Stomach (tissue), 4 donors: ENCODE measurements at regions not wholly inside any gene's neighbourhood (a gene's known extent, or its start where the extent isn't known, plus 50 kb on each side); places are given as distances from the start of the nearest gene placed in this dataset.

ENCODE experiments used
- EP300 ChIP-seq: sonication (generic); formaldehyde crosslinking; IDR thresholded peaks from one replicate; pipeline ENCODE4 v1.6.1; 2017; ENCODE audit warnings: antibody characterized with exemption
- POLR2A ChIP-seq, 4 donors: fragments of 450-650 bp; IDR thresholded peaks; one replicate each; pipeline ENCODE4 v1.6.1; 2016; ENCODE audit warnings: antibody characterized with exemption in 4 of 4, control low read depth in 2 of 4, mild to moderate bottlenecking in 1 of 4, moderate library complexity in 1 of 4
- POLR2AphosphoS5 ChIP-seq, 3 donors: sonication (generic); formaldehyde crosslinking; IDR thresholded peaks; one replicate each; pipeline ENCODE4 v1.6.1; 2016; ENCODE audit warnings: antibody characterized with exemption in 3 of 3
- TF ChIP-seq, protein P1 (sequence below), 7 experiments: fragments of 450-650 bp in 4 of 7; fragments of 200-600 bp in 3 of 7; sonication (generic) in 3 of 7; IDR thresholded peaks; one replicate each; pipeline ENCODE4 v1.5.1; 2016 to 2019; ENCODE audit warnings: antibody characterized with exemption in 7 of 7, control low read depth in 2 of 7, mild to moderate bottlenecking in 1 of 7

DNA sequence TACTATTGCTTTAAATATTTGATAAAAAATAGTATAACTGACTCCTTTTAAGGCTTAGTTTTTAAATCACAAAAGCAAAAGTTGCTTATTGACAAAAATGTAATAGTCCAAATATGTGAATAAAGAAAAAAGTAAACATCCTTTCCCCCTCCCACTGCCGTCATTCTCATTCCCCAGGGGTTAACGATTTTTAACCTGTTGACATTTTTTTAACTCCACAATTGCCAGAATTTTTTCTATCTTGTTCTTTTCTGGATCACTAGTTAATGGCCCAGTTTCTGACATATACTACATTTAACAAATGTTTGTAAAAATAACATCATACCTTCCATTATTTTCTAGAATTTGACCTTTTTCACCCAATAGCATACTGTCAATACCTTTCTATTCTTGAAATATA, 60.6 kb upstream of the TCF12 start:
- no peak for TF ChIP-seq POLR2A (IDR thresholded peaks at IDR 0.05)
- TF ChIP-seq, protein P1, sequence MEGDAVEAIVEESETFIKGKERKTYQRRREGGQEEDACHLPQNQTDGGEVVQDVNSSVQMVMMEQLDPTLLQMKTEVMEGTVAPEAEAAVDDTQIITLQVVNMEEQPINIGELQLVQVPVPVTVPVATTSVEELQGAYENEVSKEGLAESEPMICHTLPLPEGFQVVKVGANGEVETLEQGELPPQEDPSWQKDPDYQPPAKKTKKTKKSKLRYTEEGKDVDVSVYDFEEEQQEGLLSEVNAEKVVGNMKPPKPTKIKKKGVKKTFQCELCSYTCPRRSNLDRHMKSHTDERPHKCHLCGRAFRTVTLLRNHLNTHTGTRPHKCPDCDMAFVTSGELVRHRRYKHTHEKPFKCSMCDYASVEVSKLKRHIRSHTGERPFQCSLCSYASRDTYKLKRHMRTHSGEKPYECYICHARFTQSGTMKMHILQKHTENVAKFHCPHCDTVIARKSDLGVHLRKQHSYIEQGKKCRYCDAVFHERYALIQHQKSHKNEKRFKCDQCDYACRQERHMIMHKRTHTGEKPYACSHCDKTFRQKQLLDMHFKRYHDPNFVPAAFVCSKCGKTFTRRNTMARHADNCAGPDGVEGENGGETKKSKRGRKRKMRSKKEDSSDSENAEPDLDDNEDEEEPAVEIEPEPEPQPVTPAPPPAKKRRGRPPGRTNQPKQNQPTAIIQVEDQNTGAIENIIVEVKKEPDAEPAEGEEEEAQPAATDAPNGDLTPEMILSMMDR (IDR thresholded peaks at IDR 0.05), result no peak
- TF ChIP-seq EP300, result no peak
- TF ChIP-seq POLR2AphosphoS5 (IDR thresholded peaks at IDR 0.05), result no peak
